ENCODE measurements at regions not wholly inside any gene's neighbourhood (a gene's known extent, or its start where the extent isn't known, plus 50 kb on each side); places are given as distances from the start of the nearest gene placed in this dataset.

DNA sequence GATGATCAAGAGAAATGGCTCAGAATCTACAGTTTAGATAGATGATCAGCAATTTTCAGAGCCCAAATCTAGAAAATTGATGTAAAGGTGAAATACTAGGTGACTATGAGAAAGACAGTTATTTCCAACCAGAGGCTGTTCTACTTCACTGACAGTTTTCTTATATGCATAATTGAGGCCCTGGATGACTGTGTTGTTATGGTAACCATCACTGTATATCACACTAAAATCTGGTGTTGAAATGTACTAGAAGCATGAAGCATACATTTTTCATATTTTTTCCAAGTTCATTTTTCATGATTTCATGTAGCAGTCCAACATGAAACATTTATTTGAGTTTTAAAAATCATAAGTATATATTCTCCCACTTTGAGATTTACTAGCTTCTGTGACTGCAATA is 87.4 kb downstream of the ATXN3L start:
- POLR2A ChIA-PET = no interaction called here
- Histone ChIP-seq H3K27ac (no peak overlapping the region), H3K9me3 (no peaks in the 10 kb centered on the region), H3K4me1 (no peaks in the 10 kb centered on the region), H3K4me2 (no peak overlapping the region), H3K4me3 (no peak overlapping the region)
- no peak for TF ChIP-seq MYC (IDR thresholded peaks at IDR 0.05; ENCODE audit: borderline replicate concordance, low read length)
- TF ChIP-seq, protein P1, sequence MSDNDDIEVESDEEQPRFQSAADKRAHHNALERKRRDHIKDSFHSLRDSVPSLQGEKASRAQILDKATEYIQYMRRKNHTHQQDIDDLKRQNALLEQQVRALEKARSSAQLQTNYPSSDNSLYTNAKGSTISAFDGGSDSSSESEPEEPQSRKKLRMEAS (IDR thresholded peaks at IDR 0.05) = no peak
- TF ChIP-seq, protein P2, sequence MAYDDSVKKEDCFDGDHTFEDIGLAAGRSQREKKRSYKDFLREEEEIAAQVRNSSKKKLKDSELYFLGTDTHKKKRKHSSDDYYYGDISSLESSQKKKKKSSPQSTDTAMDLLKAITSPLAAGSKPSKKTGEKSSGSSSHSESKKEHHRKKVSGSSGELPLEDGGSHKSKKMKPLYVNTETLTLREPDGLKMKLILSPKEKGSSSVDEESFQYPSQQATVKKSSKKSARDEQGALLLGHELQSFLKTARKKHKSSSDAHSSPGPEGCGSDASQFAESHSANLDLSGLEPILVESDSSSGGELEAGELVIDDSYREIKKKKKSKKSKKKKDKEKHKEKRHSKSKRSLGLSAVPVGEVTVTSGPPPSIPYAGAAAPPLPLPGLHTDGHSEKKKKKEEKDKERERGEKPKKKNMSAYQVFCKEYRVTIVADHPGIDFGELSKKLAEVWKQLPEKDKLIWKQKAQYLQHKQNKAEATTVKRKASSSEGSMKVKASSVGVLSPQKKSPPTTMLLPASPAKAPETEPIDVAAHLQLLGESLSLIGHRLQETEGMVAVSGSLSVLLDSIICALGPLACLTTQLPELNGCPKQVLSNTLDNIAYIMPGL (CRISPR knock-in tag; IDR thresholded peaks at IDR 0.05; ENCODE audit: borderline replicate concordance) = no peak
- no peak for TF ChIP-seq CBX2 (IDR thresholded peaks at IDR 0.05; ENCODE audit: borderline replicate concordance, low read depth)
- TF ChIP-seq SREBF2 (IDR thresholded peaks at IDR 0.05) = no peak
- no peak for TF ChIP-seq RFX5 (IDR thresholded peaks at IDR 0.05)
- no peak for TF ChIP-seq ZFP36 (IDR thresholded peaks at IDR 0.05; ENCODE audit: borderline replicate concordance, partially characterized antibody)
- no peak for TF ChIP-seq RNF2 (IDR thresholded peaks at IDR 0.05; ENCODE audit: borderline replicate concordance, low read depth)
- TF ChIP-seq ESRRA (IDR thresholded peaks at IDR 0.05; ENCODE audit: borderline replicate concordance, low read length) = no peak
- TF ChIP-seq FOXS1 (CRISPR knock-in tag; IDR thresholded peaks at IDR 0.05) = no peak
- CTCF ChIA-PET = no interaction called here
- FAIRE-seq (peak; percentile 28), DNase-seq (ENCODE audit: low read depth in 1 of 2, low spot score in 1 of 2) (no peak), ATAC-seq (no peak)

DNA sequence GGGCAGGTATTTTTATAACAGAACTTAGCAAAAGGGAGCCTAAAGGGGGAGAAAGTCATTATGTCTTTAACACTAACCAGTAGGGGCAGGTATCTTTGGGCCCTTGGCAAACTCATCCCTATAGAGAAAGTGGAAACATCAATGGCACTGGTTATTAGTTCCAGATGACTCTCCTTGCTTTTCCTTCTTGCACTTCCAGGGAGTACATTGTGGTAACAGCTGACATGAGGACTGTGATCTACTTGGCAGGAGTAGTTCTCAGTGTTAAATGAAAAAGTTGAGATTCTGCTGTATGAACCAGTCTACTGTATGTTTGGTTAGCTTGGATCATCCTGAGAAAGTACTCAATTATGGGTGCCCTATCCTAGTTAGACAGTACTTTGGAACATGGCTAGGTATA is 93.6 kb downstream of the ATXN3L start:
- H3K4me2 ChIP-seq = no peak overlapping the region
- ATAC-seq = no peak
- H3K4me3 ChIP-seq = no peak overlapping the region
- ChIA-PET POLR2A (no interaction called here), CTCF (interaction anchor here (1.5 kb wide), 1 partner anchor 24 kb away, joined by 4 read pairs; no protein-coding TSS in a partner anchor)
- peak overlapping the region in 1 of 2 experiments; percentile 86; a peak in 2 of 6 replicates for H3K27ac ChIP-seq
- H3K4me1 ChIP-seq = peaks cover 27% of the 10 kb centered on the region
- H3K9me3 ChIP-seq = no peaks in the 10 kb centered on the region
- no peak for FAIRE-seq
- TF ChIP-seq CEBPB (IDR thresholded peaks at IDR 0.05) (no peak), CHD4 (IDR thresholded peaks at IDR 0.05; ENCODE audit: borderline replicate concordance) (no peak), HDAC2 (IDR thresholded peaks at IDR 0.05) (no peak), PHF8 (IDR thresholded peaks at IDR 0.05; ENCODE audit: borderline replicate concordance, low read depth) (no peak), CBX8 (IDR thresholded peaks at IDR 0.05) (no peak), CHD2 (IDR thresholded peaks at IDR 0.05; ENCODE audit: low read length, partially characterized antibody) (no peak)
- DNase-seq (ENCODE audit: low read depth in 1 of 2, low spot score in 1 of 2) = no peak

DNA sequence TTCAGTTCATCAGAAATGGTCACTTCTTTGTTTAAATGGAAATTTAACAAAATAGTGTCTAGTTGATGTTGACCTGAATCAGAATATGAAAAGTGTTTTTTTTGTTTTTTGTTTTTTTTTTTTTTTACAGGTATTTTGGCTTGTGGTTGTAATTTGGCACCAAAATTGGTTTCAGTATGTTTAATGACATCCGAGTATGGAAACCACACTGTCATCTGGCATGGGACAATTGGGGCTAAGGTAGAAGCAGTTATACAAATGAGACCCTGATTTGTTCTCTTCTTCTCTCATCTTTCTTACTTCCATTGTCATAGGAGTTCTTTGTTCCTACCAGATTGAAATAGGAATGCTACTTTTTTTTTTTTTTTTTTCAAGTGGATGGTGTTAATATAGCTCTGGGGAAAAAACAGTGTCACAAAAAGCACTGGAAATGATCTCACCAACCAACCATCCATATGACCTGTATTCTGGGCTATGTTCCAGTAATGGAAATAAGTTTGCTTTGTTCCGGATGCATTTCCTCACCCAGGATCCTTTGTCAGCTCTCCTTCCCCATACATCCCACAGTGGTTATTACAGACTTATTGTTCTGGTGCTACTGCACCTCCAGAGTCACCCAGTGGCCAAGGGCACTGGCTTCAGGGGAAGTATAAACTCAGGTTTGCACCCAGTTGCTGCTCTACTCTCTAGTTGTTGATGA is 95.8 kb downstream of the ATXN3L start:
- Histone ChIP-seq H3K4me1 (peaks cover 45% of the 10 kb centered on the region), H3K4me3 (no peak overlapping the region), H3K4me2 (peak overlapping the region; percentile 56), H3K27ac (peak overlapping the region; percentile 74 to 86), H3K9me3 (no peaks in the 10 kb centered on the region)
- peak; percentile 64 to 85 for DNase-seq (ENCODE audit: low read depth in 1 of 2, low spot score in 1 of 2)
- WGBS (ENCODE audit: missing lambda C conversion rate) = 26% methylated on average over 2 of the region's 2 CpGs
- peak; percentile 91 to 95 for ATAC-seq
- POLR2A ChIA-PET = interaction anchor here (0.6 to 1.4 kb wide), 4 partner anchors 22 to 264 kb away, joined by 3 to 5 read pairs (median 4); no protein-coding TSS in a partner anchor
- peak; percentile 94 for FAIRE-seq
- TF ChIP-seq ZNF302 (CRISPR knock-in tag; IDR thresholded peaks at IDR 0.05) (no peak), POLR2A (IDR thresholded peaks at IDR 0.05; ENCODE audit: low read length) (no peak), ESRRA (IDR thresholded peaks at IDR 0.05; ENCODE audit: borderline replicate concordance, low read length) (no peak), KDM1A (IDR thresholded peaks at IDR 0.05; ENCODE audit: low read depth) (no peak), CHD4 (IDR thresholded peaks at IDR 0.05; ENCODE audit: borderline replicate concordance) (no peak), FOSL2 (IDR thresholded peaks at IDR 0.05) (no peak), FOSL2 (CRISPR knock-in tag; IDR thresholded peaks at IDR 0.05) (peak; percentile 62), BCL3 (IDR thresholded peaks at IDR 0.05) (peak; percentile 40; the same call in 1 of the 3 replicates), CBX2 (IDR thresholded peaks at IDR 0.05; ENCODE audit: borderline replicate concordance, low read depth) (no peak), ZSCAN20 (CRISPR knock-in tag; IDR thresholded peaks at IDR 0.05) (no peak), FOXS1 (CRISPR knock-in tag; IDR thresholded peaks at IDR 0.05) (no peak), TP53 (CRISPR knock-in tag; IDR thresholded peaks at IDR 0.05) (no peak), SMC3 (IDR thresholded peaks at IDR 0.05) (peak; percentile 44; the same call in 1 of the 3 replicates), JUN (IDR thresholded peaks at IDR 0.05) (peak in 1 of 2 experiments; percentile 38; a peak in 1 of 5 replicates), EHMT2 (IDR thresholded peaks at IDR 0.05; ENCODE audit: low read depth) (no peak), GATA3 (IDR thresholded peaks at IDR 0.05; ENCODE audit: borderline replicate concordance) (peak; percentile 35; the same call in 1 of the 2 replicates), EP300 (IDR thresholded peaks at IDR 0.05) (peak; percentile 21 to 28; a peak in 1 of 5 replicates), RAD21 (conservative IDR thresholded peaks at IDR 0.05 in 1 of 2, IDR thresholded peaks at IDR 0.05 in 1 of 2) (peak in 1 of 2 experiments; percentile 47; a peak in 4 of 5 replicates), JUNB (IDR thresholded peaks at IDR 0.05) (peak; percentile 47; the same call in 1 of the 2 replicates)
- TF ChIP-seq, protein P3, sequence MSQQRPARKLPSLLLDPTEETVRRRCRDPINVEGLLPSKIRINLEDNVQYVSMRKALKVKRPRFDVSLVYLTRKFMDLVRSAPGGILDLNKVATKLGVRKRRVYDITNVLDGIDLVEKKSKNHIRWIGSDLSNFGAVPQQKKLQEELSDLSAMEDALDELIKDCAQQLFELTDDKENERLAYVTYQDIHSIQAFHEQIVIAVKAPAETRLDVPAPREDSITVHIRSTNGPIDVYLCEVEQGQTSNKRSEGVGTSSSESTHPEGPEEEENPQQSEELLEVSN (IDR thresholded peaks at IDR 0.05; ENCODE audit: borderline replicate concordance, low read depth) = no peak
- CTCF ChIA-PET = interaction anchor here (0.6 to 0.7 kb wide), 2 partner anchors 31 to 213 kb away, joined by 3 to 4 read pairs; no protein-coding TSS in a partner anchor
